Endothelial cell (in vitro differentiated cells): ENCODE measurements at regions not wholly inside any gene's neighbourhood (a gene's known extent, or its start where the extent isn't known, plus 50 kb on each side); places are given as distances from the start of the nearest gene placed in this dataset.

Source experiments
- DNase-seq: peaks from one replicate; pipeline ENCODE4 v3.0.0; 2021; ENCODE audit warnings: low spot score
- H3K27ac Mint-ChIP-seq: one replicate; pipeline ENCODE4 v1.8.0; 2021; ENCODE audit warnings: mixed read lengths, inconsistent platforms; ENCODE audit not compliant: unreplicated experiment
- H3K27me3 Mint-ChIP-seq: one replicate; pipeline ENCODE4 v1.8.0; 2021; ENCODE audit warnings: mild to moderate bottlenecking, moderate library complexity, mixed read lengths, inconsistent platforms; ENCODE audit not compliant: unreplicated experiment
- H3K36me3 Mint-ChIP-seq: one replicate; pipeline ENCODE4 v1.8.0; 2021; ENCODE audit warnings: mild to moderate bottlenecking, low read depth, mixed read lengths, inconsistent platforms; ENCODE audit not compliant: unreplicated experiment
- H3K4me1 Mint-ChIP-seq: one replicate; pipeline ENCODE4 v1.8.0; 2021; ENCODE audit warnings: mild to moderate bottlenecking, mixed read lengths, inconsistent platforms; ENCODE audit not compliant: unreplicated experiment
- H3K4me3 Mint-ChIP-seq: one replicate; pipeline ENCODE4 v1.8.0; 2021; ENCODE audit warnings: mild to moderate bottlenecking, mixed read lengths, inconsistent platforms; ENCODE audit not compliant: unreplicated experiment
- H3K9me3 Mint-ChIP-seq: one replicate; pipeline ENCODE4 v1.8.0; 2021; ENCODE audit warnings: mixed read lengths, inconsistent platforms; ENCODE audit not compliant: unreplicated experiment
- TF ChIP-seq, protein P1 (sequence below): fragments of 200-600 bp; sonication (generic); IDR thresholded peaks from one replicate; pipeline ENCODE4 v1.5.0; 2021; ENCODE audit warnings: antibody characterized with exemption; ENCODE audit not compliant: unreplicated experiment

- no peak overlapping the region for H3K4me3 Mint-ChIP-seq
- TF ChIP-seq, protein P1, sequence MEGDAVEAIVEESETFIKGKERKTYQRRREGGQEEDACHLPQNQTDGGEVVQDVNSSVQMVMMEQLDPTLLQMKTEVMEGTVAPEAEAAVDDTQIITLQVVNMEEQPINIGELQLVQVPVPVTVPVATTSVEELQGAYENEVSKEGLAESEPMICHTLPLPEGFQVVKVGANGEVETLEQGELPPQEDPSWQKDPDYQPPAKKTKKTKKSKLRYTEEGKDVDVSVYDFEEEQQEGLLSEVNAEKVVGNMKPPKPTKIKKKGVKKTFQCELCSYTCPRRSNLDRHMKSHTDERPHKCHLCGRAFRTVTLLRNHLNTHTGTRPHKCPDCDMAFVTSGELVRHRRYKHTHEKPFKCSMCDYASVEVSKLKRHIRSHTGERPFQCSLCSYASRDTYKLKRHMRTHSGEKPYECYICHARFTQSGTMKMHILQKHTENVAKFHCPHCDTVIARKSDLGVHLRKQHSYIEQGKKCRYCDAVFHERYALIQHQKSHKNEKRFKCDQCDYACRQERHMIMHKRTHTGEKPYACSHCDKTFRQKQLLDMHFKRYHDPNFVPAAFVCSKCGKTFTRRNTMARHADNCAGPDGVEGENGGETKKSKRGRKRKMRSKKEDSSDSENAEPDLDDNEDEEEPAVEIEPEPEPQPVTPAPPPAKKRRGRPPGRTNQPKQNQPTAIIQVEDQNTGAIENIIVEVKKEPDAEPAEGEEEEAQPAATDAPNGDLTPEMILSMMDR = no peak
- no peaks in the 10 kb centered on the region for H3K9me3 Mint-ChIP-seq
- no peak for DNase-seq
- no peaks in the 10 kb centered on the region for H3K36me3 Mint-ChIP-seq
- no peak overlapping the region for H3K27ac Mint-ChIP-seq
- no peaks in the 10 kb centered on the region for H3K4me1 Mint-ChIP-seq
- no peaks in the 10 kb centered on the region for H3K27me3 Mint-ChIP-seq
Observed at GRCh38 chr2:164187121-164187520, 434.2 kb downstream of the GRB14 start.

DNA sequence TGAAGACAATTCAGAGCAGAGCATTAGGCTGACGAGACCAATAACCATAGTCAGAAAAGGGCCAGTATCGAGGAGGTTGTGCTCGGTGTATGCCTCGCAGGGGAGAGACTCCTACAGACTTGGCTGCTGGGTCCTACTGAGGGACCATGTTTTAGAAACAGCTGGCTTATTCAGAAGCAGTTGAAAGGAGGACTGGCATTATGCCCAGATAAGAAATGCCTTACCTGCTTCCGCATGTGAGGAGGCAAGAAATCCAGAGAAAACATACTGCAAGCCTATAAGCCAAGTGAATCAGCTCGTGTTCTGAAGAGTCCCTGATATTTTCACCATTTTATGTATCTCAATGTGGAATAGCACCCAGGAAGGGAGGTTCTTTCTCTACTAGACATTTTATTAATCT is 434.7 kb downstream of the GRB14 start:
- DNase-seq = no peak
- Mint-ChIP-seq H3K4me1 (no peaks in the 10 kb centered on the region), H3K9me3 (no peaks in the 10 kb centered on the region), H3K27me3 (no peaks in the 10 kb centered on the region), H3K36me3 (no peaks in the 10 kb centered on the region), H3K27ac (no peak overlapping the region), H3K4me3 (no peak overlapping the region)
- TF ChIP-seq, protein P1 = no peak

DNA sequence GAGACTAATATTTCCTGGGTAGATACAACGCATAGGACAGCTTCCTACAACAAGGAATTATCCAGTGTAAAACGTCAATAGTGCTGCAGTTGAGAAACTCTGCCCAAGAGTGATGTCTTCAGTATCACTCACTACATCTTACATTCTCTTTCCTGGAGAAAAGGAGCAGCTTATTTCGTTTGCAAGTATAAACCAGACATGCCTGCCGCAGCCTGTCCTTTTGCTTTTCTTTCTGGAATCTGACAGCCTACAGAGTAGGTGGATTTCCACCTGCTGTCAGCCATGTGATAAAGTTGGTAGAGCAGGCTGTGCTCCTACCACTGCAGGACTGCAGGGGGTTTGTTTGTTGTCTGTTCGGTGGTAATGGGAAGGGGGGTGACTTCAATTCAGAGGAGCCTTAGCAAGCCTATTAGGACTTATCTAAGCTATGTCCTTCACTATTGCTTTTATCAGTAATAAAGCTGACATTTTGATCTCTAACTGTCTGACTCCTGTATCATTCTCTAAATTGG is 439.1 kb downstream of the GRB14 start:
- Mint-ChIP-seq H3K27me3 (no peaks in the 10 kb centered on the region), H3K36me3 (peaks cover under 1% of the 10 kb centered on the region), H3K4me1 (no peaks in the 10 kb centered on the region), H3K4me3 (no peak overlapping the region), H3K9me3 (no peaks in the 10 kb centered on the region), H3K27ac (no peak overlapping the region)
- no peak for DNase-seq
- TF ChIP-seq, protein P1 = no peak

- Mint-ChIP-seq H3K9me3 (no peaks in the 10 kb centered on the region), H3K27ac (no peak overlapping the region), H3K27me3 (peaks cover 2% of the 10 kb centered on the region), H3K4me1 (no peaks in the 10 kb centered on the region), H3K36me3 (peaks cover 5% of the 10 kb centered on the region), H3K4me3 (no peak overlapping the region)
- no peak for DNase-seq
- TF ChIP-seq, protein P1 = no peak
Observed at GRCh38 chr2:164178835-164179465, 442.3 kb downstream of the GRB14 start.

GRCh38 chr2:164164602-164165001 is 428.8 kb upstream of the FIGN start:
- no peaks in the 10 kb centered on the region for H3K36me3 Mint-ChIP-seq
- H3K4me1 Mint-ChIP-seq = no peaks in the 10 kb centered on the region
- DNase-seq = no peak
- no peaks in the 10 kb centered on the region for H3K9me3 Mint-ChIP-seq
- no peak overlapping the region for H3K27ac Mint-ChIP-seq
- TF ChIP-seq, protein P1 = no peak
- H3K27me3 Mint-ChIP-seq = no peaks in the 10 kb centered on the region
- no peak overlapping the region for H3K4me3 Mint-ChIP-seq
